ENCODE measurements at regions not wholly inside any gene's neighbourhood (a gene's known extent, or its start where the extent isn't known, plus 50 kb on each side); places are given as distances from the start of the nearest gene placed in this dataset.

DNA sequence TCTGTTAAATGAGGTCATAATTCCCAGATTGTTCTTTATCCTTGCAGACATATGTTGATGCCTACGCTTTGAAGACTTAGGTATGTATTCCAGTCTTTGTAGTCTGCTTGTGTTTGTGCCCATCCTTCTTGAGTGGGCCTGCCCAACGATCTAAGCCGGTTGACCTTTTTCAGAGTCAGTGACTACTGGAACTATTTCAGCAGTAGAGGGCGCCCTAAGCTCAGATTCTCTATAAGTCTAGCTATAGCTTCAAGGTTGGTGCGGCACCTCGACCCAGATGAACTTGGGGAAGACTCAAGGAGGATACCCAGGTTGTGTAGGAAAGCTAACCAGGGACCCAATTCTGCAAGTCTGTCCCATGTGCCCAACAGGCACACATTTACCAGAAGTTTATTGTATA, 228.8 kb upstream of the PPP2R3A start:
- Mint-ChIP-seq H3K27me3 (ENCODE audit: unreplicated experiment) (no peaks in the 10 kb centered on the region), H3K4me3 (ENCODE audit: unreplicated experiment) (no peak overlapping the region), H3K9me3 (ENCODE audit: unreplicated experiment) (no peaks in the 10 kb centered on the region), H3K4me1 (ENCODE audit: unreplicated experiment) (no peaks in the 10 kb centered on the region), H3K36me3 (ENCODE audit: low read depth, unreplicated experiment) (no peaks in the 10 kb centered on the region), H3K27ac (ENCODE audit: unreplicated experiment) (no peak overlapping the region)
- DNase-seq (ENCODE audit: low spot score), result peak; percentile 39
- TF ChIP-seq, protein P1, sequence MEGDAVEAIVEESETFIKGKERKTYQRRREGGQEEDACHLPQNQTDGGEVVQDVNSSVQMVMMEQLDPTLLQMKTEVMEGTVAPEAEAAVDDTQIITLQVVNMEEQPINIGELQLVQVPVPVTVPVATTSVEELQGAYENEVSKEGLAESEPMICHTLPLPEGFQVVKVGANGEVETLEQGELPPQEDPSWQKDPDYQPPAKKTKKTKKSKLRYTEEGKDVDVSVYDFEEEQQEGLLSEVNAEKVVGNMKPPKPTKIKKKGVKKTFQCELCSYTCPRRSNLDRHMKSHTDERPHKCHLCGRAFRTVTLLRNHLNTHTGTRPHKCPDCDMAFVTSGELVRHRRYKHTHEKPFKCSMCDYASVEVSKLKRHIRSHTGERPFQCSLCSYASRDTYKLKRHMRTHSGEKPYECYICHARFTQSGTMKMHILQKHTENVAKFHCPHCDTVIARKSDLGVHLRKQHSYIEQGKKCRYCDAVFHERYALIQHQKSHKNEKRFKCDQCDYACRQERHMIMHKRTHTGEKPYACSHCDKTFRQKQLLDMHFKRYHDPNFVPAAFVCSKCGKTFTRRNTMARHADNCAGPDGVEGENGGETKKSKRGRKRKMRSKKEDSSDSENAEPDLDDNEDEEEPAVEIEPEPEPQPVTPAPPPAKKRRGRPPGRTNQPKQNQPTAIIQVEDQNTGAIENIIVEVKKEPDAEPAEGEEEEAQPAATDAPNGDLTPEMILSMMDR (IDR thresholded peaks at IDR 0.05; ENCODE audit: unreplicated experiment), result peak; percentile 37

DNA sequence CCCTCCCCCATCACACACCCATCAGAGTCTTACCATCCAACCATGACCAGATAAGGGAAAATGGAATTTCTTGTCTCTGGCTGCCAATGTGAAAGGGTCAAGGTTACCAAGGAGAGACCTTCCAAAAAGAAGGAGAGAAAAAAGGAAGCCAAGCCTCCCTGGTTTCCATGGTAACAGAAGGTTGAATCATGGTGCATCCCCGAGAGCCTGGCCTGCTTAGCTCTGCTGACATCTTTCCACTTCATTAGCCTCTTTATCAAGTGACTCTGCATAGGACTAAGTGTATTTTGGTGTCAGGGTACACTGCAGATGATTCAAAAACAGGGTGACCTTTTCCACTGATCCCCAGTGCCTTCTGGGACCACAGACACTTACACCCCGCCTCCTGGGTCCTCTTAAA, 225.7 kb upstream of the PPP2R3A start:
- no peaks in the 10 kb centered on the region for H3K36me3 Mint-ChIP-seq (ENCODE audit: low read depth, unreplicated experiment)
- H3K4me3 Mint-ChIP-seq (ENCODE audit: unreplicated experiment), result no peak overlapping the region
- H3K4me1 Mint-ChIP-seq (ENCODE audit: unreplicated experiment), result no peaks in the 10 kb centered on the region
- TF ChIP-seq, protein P1 (IDR thresholded peaks at IDR 0.05; ENCODE audit: unreplicated experiment), result no peak
- no peaks in the 10 kb centered on the region for H3K27me3 Mint-ChIP-seq (ENCODE audit: unreplicated experiment)
- DNase-seq (ENCODE audit: low spot score), result no peak
- H3K9me3 Mint-ChIP-seq (ENCODE audit: unreplicated experiment), result no peaks in the 10 kb centered on the region
- no peak overlapping the region for H3K27ac Mint-ChIP-seq (ENCODE audit: unreplicated experiment)

DNA sequence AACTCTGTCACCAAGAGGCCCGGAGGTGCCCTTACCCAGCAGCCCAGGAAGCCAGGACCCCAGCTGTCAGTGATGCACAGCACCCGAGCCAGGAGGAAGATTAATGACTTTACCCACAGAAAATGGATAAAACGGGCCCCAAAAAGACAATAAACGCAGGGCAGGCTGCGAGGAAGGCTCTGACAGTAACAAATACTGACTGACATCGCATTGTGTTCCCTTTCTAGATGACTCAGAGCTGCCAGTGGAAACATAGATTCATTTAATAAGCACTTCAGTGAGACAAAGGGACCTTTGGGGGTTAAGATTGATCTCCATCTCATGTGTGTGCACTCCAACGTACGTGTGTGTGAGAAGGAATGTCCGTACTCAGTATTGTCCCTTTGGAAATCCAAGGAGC, 225.3 kb upstream of the PPP2R3A start:
- Mint-ChIP-seq H3K9me3 (ENCODE audit: unreplicated experiment) (no peaks in the 10 kb centered on the region), H3K4me1 (ENCODE audit: unreplicated experiment) (no peaks in the 10 kb centered on the region), H3K4me3 (ENCODE audit: unreplicated experiment) (no peak overlapping the region), H3K36me3 (ENCODE audit: low read depth, unreplicated experiment) (no peaks in the 10 kb centered on the region), H3K27me3 (ENCODE audit: unreplicated experiment) (no peaks in the 10 kb centered on the region), H3K27ac (ENCODE audit: unreplicated experiment) (no peak overlapping the region)
- TF ChIP-seq, protein P1 (IDR thresholded peaks at IDR 0.05; ENCODE audit: unreplicated experiment), result no peak
- DNase-seq (ENCODE audit: low spot score), result no peak

DNA sequence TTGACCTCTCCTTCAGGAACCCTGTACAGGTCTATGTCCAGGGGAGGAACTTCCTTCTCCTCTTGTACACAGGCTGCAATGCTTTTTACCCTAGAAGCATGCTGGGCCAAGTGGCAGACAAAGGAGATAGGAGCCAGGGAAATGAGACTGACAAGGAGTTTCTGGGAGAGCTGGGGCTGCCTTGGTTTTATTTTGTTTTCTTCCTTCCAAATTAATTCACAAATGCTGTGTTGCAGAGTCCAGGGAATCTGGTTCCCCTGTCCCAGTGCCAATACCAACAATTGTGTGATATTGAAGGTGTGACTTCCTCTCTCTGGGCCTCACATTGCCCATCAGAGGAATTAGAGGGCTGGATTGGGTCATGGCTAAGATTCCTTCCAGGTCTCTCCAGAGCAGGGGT, 224.8 kb upstream of the PPP2R3A start:
- no peaks in the 10 kb centered on the region for H3K27me3 Mint-ChIP-seq (ENCODE audit: unreplicated experiment)
- no peak for DNase-seq (ENCODE audit: low spot score)
- no peaks in the 10 kb centered on the region for H3K9me3 Mint-ChIP-seq (ENCODE audit: unreplicated experiment)
- TF ChIP-seq, protein P1 (IDR thresholded peaks at IDR 0.05; ENCODE audit: unreplicated experiment), result no peak
- H3K4me1 Mint-ChIP-seq (ENCODE audit: unreplicated experiment), result no peaks in the 10 kb centered on the region
- no peaks in the 10 kb centered on the region for H3K36me3 Mint-ChIP-seq (ENCODE audit: low read depth, unreplicated experiment)
- H3K27ac Mint-ChIP-seq (ENCODE audit: unreplicated experiment), result no peak overlapping the region
- no peak overlapping the region for H3K4me3 Mint-ChIP-seq (ENCODE audit: unreplicated experiment)

DNA sequence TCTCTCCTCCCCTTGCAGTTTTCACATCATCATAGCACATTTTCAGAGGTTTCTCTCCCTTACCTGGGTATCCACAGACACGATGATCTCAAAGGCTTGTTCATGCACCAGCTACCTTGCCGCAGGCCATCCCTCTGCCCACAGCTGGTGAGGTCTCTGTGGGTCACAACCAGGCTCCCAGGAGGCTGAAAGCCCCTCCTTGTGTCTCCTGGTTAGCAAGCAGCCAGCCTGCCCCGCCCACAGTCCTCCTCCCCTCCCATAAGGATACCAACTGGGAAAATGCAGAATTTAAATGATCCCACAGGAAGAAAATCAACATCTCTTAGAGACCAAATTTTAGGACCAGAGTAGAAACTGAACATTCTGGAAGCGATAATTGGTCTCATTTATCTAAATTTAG, 213.5 kb upstream of the PPP2R3A start:
- TF ChIP-seq, protein P1 (IDR thresholded peaks at IDR 0.05; ENCODE audit: unreplicated experiment), result no peak
- Mint-ChIP-seq H3K27ac (ENCODE audit: unreplicated experiment) (no peak overlapping the region), H3K9me3 (ENCODE audit: unreplicated experiment) (no peaks in the 10 kb centered on the region), H3K4me1 (ENCODE audit: unreplicated experiment) (peaks cover 12% of the 10 kb centered on the region), H3K36me3 (ENCODE audit: low read depth, unreplicated experiment) (no peaks in the 10 kb centered on the region), H3K27me3 (ENCODE audit: unreplicated experiment) (peaks cover 2% of the 10 kb centered on the region), H3K4me3 (ENCODE audit: unreplicated experiment) (no peak overlapping the region)
- DNase-seq (ENCODE audit: low spot score), result no peak

Data from endothelial cell (in vitro differentiated cells).